ENCODE measurements at regions not wholly inside any gene's neighbourhood (a gene's known extent, or its start where the extent isn't known, plus 50 kb on each side); places are given as distances from the start of the nearest gene placed in this dataset.

DNA sequence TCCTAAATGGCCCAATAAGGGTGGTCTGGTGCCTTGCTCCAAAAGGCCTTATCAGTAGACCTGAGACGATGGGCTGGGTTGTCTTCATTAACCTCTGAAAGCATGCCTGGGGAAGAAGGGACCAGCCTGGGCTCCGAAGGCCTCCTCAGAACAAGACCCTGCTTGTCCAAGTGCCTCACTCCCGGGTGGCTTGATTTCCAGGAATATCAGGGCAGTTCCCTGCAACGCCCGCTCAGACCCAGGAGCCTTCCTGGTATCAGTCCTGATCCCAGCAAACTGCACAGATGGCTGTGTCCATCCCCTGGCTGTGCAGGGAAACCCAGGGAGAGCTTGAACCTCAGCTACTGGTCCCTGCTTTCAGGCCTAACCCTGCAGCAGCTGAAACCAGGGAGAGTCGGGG lies 49.9 kb upstream of the CUX1 start:
- Histone ChIP-seq H3K36me3 (ENCODE audit: control insufficient read depth, insufficient read depth, low read length) (no peaks in the 10 kb centered on the region), H3K27ac (no peak overlapping the region), H3K4me1 (no peaks in the 10 kb centered on the region), H2AFZ (no peak overlapping the region), H3K27me3 (ENCODE audit: control insufficient read depth, insufficient read depth, low read length) (no peaks in the 10 kb centered on the region), H3K4me3 (ENCODE audit: low read depth, low read length) (no peak overlapping the region), H3K4me2 (ENCODE audit: low read length) (no peak overlapping the region), H3K79me2 (no peaks in the 10 kb centered on the region), H3K9ac (no peak overlapping the region), H3K9me3 (ENCODE audit: control insufficient read depth, low read length) (no peaks in the 10 kb centered on the region)
- TF ChIP-seq, protein P1, sequence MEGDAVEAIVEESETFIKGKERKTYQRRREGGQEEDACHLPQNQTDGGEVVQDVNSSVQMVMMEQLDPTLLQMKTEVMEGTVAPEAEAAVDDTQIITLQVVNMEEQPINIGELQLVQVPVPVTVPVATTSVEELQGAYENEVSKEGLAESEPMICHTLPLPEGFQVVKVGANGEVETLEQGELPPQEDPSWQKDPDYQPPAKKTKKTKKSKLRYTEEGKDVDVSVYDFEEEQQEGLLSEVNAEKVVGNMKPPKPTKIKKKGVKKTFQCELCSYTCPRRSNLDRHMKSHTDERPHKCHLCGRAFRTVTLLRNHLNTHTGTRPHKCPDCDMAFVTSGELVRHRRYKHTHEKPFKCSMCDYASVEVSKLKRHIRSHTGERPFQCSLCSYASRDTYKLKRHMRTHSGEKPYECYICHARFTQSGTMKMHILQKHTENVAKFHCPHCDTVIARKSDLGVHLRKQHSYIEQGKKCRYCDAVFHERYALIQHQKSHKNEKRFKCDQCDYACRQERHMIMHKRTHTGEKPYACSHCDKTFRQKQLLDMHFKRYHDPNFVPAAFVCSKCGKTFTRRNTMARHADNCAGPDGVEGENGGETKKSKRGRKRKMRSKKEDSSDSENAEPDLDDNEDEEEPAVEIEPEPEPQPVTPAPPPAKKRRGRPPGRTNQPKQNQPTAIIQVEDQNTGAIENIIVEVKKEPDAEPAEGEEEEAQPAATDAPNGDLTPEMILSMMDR (IDR thresholded peaks at IDR 0.05) = no peak

All from parathyroid adenoma (tissue), 2 donors.